Muscle of leg (tissue), 3 donors: ENCODE measurements at regions not wholly inside any gene's neighbourhood (a gene's known extent, or its start where the extent isn't known, plus 50 kb on each side); places are given as distances from the start of the nearest gene placed in this dataset.
A peak's percentile ranks its signal among the peaks of the same experiment; 100 is the strongest.
"Not testable (repeated sequence)": the region's sequence is repeated elsewhere in the genome, so short reads cannot be mapped to it uniquely, and the experiment has no call there.

Experiments
- DNase-seq: peaks from one replicate; pipeline ENCODE4 v3.0.0; 2013
- H3K27ac ChIP-seq: one replicate; pipeline ENCODE4 v1.5.1; 2013; ENCODE audit warnings: mild to moderate bottlenecking, low read length, control low read depth
- H3K27me3 ChIP-seq: one replicate; pipeline ENCODE4 v1.6.1; 2013; ENCODE audit warnings: low read length; ENCODE audit not compliant: control insufficient read depth, insufficient read depth
- H3K36me3 ChIP-seq: one replicate; pipeline ENCODE4 v1.6.1; 2013; ENCODE audit warnings: low read length; ENCODE audit not compliant: control insufficient read depth, insufficient read depth
- H3K4me1 ChIP-seq: one replicate; pipeline ENCODE4 v1.6.1; 2013; ENCODE audit warnings: low read length; ENCODE audit not compliant: control insufficient read depth, insufficient read depth
- H3K4me3 ChIP-seq: one replicate; pipeline ENCODE4 v1.5.1; 2013; ENCODE audit warnings: low read length, control low read depth
- H3K9me3 ChIP-seq: replicated peaks from 2 replicates; pipeline ENCODE4 v1.6.1; 2013; ENCODE audit warnings: low read depth, low read length; ENCODE audit not compliant: control insufficient read depth
- WGBS: methylation state at CpG from one replicate; pipeline ENCODE4 v1.1.5; 2013; ENCODE audit warnings: missing lambda C conversion rate; ENCODE audit not compliant: insufficient coverage; 5-methylcytosine and 5-hydroxymethylcytosine counted together

- peak; percentile 7 for DNase-seq
- 90% methylated on average over 2 of the region's 5 CpGs for WGBS
- H3K27ac ChIP-seq = no peak overlapping the region
- no peaks in the 10 kb centered on the region for H3K4me1 ChIP-seq
- H3K36me3 ChIP-seq = no peaks in the 10 kb centered on the region
- H3K9me3 ChIP-seq = peaks cover 14% of the 10 kb centered on the region
- no peak overlapping the region for H3K4me3 ChIP-seq
- H3K27me3 ChIP-seq = no peaks in the 10 kb centered on the region
These were observed 613.6 kb upstream of the CBLB start for GRCh38 chr3:106482451-106482850.

DNA sequence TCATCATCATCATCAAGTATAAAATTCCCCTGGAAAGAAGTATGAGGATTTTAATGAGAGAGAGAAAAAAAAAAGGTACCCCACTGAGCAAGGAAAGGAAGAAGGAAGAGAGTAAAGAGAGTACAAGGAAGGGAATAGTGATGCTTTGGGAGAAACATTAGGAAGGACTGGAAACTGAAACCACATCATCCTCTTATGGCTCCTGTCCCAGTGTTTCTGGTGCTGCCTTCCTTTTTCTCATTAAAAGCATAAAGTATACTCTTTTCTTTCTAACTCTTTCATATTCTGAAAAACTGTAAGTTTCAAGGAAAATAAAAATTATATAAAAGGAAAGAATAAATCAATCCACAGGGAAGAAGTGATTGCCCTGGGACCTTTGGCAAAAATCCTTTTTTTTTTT lies 616.4 kb upstream of the CBLB start:
- Histone ChIP-seq H3K4me3 (no peak overlapping the region), H3K27me3 (no peaks in the 10 kb centered on the region), H3K4me1 (no peaks in the 10 kb centered on the region), H3K36me3 (no peaks in the 10 kb centered on the region), H3K9me3 (peaks cover 5% of the 10 kb centered on the region), H3K27ac (no peak overlapping the region)
- DNase-seq = peak; percentile 68

- H3K27me3 ChIP-seq = no peaks in the 10 kb centered on the region
- WGBS = no CpG with 5 or more reads among the region's 3 CpGs
- DNase-seq = peak; percentile 4
- H3K36me3 ChIP-seq = no peaks in the 10 kb centered on the region
- no peak overlapping the region for H3K27ac ChIP-seq
- H3K4me3 ChIP-seq = no peak overlapping the region
- H3K9me3 ChIP-seq = no peaks in the 10 kb centered on the region
- no peaks in the 10 kb centered on the region for H3K4me1 ChIP-seq
These were observed 617.0 kb upstream of the CBLB start for GRCh38 chr3:106485802-106486201.

DNA sequence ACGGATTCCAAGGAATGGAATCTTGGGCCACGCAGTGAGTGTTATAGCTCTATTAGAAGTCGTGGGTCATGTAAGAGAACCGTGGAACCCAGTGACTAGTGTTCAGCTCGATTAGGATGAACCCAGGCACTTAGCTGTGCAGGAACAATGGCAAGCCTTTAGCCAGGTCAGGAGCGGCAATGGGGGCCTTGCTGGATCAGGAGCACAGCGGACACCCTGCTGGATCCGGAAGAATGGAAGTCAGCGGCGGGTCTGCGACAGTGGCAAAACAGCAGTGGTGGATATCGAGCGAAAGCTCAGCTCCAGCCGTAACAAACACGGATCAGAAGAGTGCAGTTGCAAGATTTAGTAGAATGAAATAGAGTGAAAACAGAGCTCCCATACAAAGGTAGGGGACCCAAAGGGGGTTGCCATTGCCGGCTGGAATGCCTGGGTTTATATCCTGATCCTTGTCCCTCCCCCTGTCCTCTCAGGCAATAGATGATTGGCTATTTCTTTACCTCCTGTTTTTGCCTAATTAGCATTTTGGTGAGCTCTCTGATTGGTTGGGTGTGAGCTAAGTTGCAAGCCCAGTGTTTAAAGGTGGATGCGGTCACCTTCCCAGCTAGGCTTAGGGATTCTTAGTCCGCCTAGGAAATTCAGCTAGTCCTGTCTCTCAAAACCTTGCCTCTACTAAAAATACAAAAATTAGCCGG lies 618.3 kb upstream of the CBLB start:
- not testable (repeated sequence) for H3K9me3 ChIP-seq, DNase-seq, H3K4me3 ChIP-seq, H3K27me3 ChIP-seq, H3K36me3 ChIP-seq, H3K27ac ChIP-seq, H3K4me1 ChIP-seq
- WGBS = 95% methylated on average over 12 of the region's 19 CpGs

DNA sequence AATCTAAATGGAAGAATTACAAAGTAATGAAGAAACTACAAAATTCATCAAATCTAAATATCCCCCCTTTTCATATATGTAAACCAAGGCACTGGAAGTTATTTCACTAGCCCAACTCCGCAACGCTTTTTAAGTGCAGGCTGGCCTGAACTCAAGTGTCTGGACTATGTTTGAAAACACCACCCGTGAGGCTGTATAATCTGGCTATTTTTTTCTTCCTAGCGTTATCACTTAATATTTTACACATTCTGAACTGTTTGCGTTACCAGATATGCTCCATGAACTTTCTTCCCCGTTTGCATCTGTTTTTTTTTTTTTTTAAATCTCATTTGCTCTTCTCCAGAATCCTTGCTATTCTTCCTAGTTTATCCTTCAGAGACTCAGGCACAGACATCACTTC lies 619.5 kb upstream of the CBLB start:
- Histone ChIP-seq H3K36me3 (no peaks in the 10 kb centered on the region), H3K4me1 (no peaks in the 10 kb centered on the region), H3K9me3 (no peaks in the 10 kb centered on the region), H3K27me3 (no peaks in the 10 kb centered on the region), H3K27ac (no peak overlapping the region), H3K4me3 (no peak overlapping the region)
- WGBS = 61% methylated on average over 6 of the region's 6 CpGs
- DNase-seq = no peak

GRCh38 chr3:106491796-106492195 lies 623.0 kb upstream of the CBLB start:
- H3K4me1 ChIP-seq = no peaks in the 10 kb centered on the region
- no peak overlapping the region for H3K27ac ChIP-seq
- DNase-seq = no peak
- H3K9me3 ChIP-seq = no peaks in the 10 kb centered on the region
- no peaks in the 10 kb centered on the region for H3K27me3 ChIP-seq
- H3K36me3 ChIP-seq = no peaks in the 10 kb centered on the region
- H3K4me3 ChIP-seq = no peak overlapping the region

- Histone ChIP-seq H3K36me3 (no peaks in the 10 kb centered on the region), H3K9me3 (no peaks in the 10 kb centered on the region), H3K4me3 (no peak overlapping the region), H3K4me1 (no peaks in the 10 kb centered on the region), H3K27me3 (no peaks in the 10 kb centered on the region), H3K27ac (no peak overlapping the region)
- no peak for DNase-seq
These were observed 639.6 kb upstream of the CBLB start for GRCh38 chr3:106508331-106508893.

DNA sequence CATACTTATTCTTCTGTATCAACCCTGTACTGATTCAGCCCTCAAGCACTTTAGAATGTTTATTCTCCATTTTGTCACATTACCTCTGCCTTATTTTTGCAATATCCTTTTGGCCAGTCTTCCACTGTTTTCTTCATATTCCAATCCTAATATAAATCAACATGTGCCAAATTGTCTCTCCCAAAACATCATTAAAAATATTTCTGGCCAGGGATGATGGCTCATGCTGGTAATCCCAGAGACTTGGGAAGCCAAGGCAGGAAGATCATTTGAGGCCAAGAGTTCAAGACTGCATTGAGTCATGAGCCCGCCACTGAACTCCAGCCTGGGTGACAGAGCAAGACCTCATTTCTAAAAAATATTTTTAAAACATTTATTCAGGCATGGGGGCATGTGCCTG lies 641.4 kb upstream of the CBLB start:
- DNase-seq = no peak

GRCh38 chr3:106512846-106513245 lies 644.0 kb upstream of the CBLB start:
- Histone ChIP-seq H3K4me1 (no peaks in the 10 kb centered on the region), H3K27me3 (no peaks in the 10 kb centered on the region), H3K27ac (no peak overlapping the region), H3K9me3 (no peaks in the 10 kb centered on the region), H3K36me3 (no peaks in the 10 kb centered on the region), H3K4me3 (no peak overlapping the region)
- WGBS = no CpG with 5 or more reads among the region's 1 CpG
- DNase-seq = no peak

More for the DNA sequence above, 641.4 kb upstream of the CBLB start:
- Histone ChIP-seq H3K4me3 (no peak overlapping the region), H3K36me3 (no peaks in the 10 kb centered on the region), H3K4me1 (no peaks in the 10 kb centered on the region), H3K9me3 (no peaks in the 10 kb centered on the region), H3K27ac (no peak overlapping the region), H3K27me3 (no peaks in the 10 kb centered on the region)
- no CpG with 5 or more reads among the region's 1 CpG for WGBS

- DNase-seq = peak; percentile 3
- WGBS = no CpG with 5 or more reads among the region's 4 CpGs
- H3K36me3 ChIP-seq = no peaks in the 10 kb centered on the region
- no peaks in the 10 kb centered on the region for H3K9me3 ChIP-seq
- no peaks in the 10 kb centered on the region for H3K27me3 ChIP-seq
- H3K4me1 ChIP-seq = no peaks in the 10 kb centered on the region
- no peak overlapping the region for H3K27ac ChIP-seq
- H3K4me3 ChIP-seq = no peak overlapping the region
These were observed 645.6 kb upstream of the CBLB start for GRCh38 chr3:106514431-106514830.

DNA sequence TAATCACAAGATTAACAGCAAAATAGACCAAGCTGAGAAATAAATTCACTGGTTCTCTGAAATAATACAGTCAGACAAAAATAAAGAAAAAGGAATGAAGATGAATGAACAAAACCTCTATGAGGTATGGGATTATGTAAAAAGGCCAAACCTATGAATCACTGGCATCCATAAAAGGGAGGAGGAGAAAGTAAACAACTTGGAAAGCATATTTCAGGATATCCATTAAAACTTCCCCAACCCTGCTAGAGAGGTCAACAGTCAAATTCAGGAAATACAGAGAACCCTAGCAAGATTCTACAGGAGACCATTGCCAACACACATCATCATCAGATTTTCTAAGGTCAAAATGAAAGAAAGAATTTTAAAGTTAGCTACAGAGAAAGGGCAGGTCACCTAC lies 649.7 kb upstream of the CBLB start:
- Histone ChIP-seq H3K9me3 (no peaks in the 10 kb centered on the region), H3K27ac (no peak overlapping the region), H3K4me3 (no peak overlapping the region), H3K27me3 (no peaks in the 10 kb centered on the region), H3K4me1 (no peaks in the 10 kb centered on the region), H3K36me3 (no peaks in the 10 kb centered on the region)
- no peak for DNase-seq
